GM21825 (cell line): ENCODE measurements at regions not wholly inside any gene's neighbourhood (a gene's known extent, or its start where the extent isn't known, plus 50 kb on each side); places are given as distances from the start of the nearest gene placed in this dataset.

ENCODE experiments used
- ATAC-seq: cut with Tn5 transposase; IDR thresholded peaks from one replicate; pipeline ENCODE4 v1.9.1; 2021; ENCODE audit warnings: mild to moderate bottlenecking, moderate library complexity; ENCODE audit not compliant: unreplicated experiment

GRCh38 chr1:199857108-199857507, 170.4 kb upstream of the NR5A2 start:
- no peak for ATAC-seq

GRCh38 chr1:199857516-199857915, 170.0 kb upstream of the NR5A2 start:
- ATAC-seq = no peak

GRCh38 chr1:199858171-199858570, 169.3 kb upstream of the NR5A2 start:
- ATAC-seq = no peak

- ATAC-seq = no peak
These were observed 168.7 kb upstream of the NR5A2 start for GRCh38 chr1:199858856-199859255.

GRCh38 chr1:199859491-199859933, 168.0 kb upstream of the NR5A2 start:
- no peak for ATAC-seq

GRCh38 chr1:199861020-199861795, 166.3 kb upstream of the NR5A2 start:
- no peak for ATAC-seq

- no peak for ATAC-seq
These were observed 165.5 kb upstream of the NR5A2 start for GRCh38 chr1:199862047-199862446.

GRCh38 chr1:199866210-199866617, 161.3 kb upstream of the NR5A2 start:
- ATAC-seq = no peak

GRCh38 chr1:199867601-199868000, 159.9 kb upstream of the NR5A2 start:
- ATAC-seq = no peak

GRCh38 chr1:199868777-199869176, 158.7 kb upstream of the NR5A2 start:
- no peak for ATAC-seq

- ATAC-seq = no peak
These were observed 152.2 kb upstream of the NR5A2 start for GRCh38 chr1:199875337-199875736.

- ATAC-seq = no peak
These were observed 151.7 kb upstream of the NR5A2 start for GRCh38 chr1:199875856-199876255.

- ATAC-seq = no peak
These were observed 149.8 kb upstream of the NR5A2 start for GRCh38 chr1:199877526-199878384.

- ATAC-seq = no peak
These were observed 148.7 kb upstream of the NR5A2 start for GRCh38 chr1:199878823-199879222.

GRCh38 chr1:199898654-199899053, 128.9 kb upstream of the NR5A2 start:
- no peak for ATAC-seq

GRCh38 chr1:199901341-199901740, 126.2 kb upstream of the NR5A2 start:
- ATAC-seq = no peak

- ATAC-seq = no peak
These were observed 120.1 kb upstream of the NR5A2 start for GRCh38 chr1:199907361-199907760.

- ATAC-seq = no peak
These were observed 118.4 kb upstream of the NR5A2 start for GRCh38 chr1:199909137-199909536.

GRCh38 chr1:199913318-199913717, 114.2 kb upstream of the NR5A2 start:
- ATAC-seq = no peak

GRCh38 chr1:199914546-199914945, 113.0 kb upstream of the NR5A2 start:
- ATAC-seq = no peak

- no peak for ATAC-seq
These were observed 109.2 kb upstream of the NR5A2 start for GRCh38 chr1:199918196-199918769.

GRCh38 chr1:199920635-199921034, 106.9 kb upstream of the NR5A2 start:
- ATAC-seq = no peak
